Thyroid gland (tissue), 4 donors: ENCODE measurements at regions not wholly inside any gene's neighbourhood (a gene's known extent, or its start where the extent isn't known, plus 50 kb on each side); places are given as distances from the start of the nearest gene placed in this dataset.

Experiments used
- DNase-seq, 2 donors: peaks; one replicate each; pipeline ENCODE4 v3.0.0-alpha.2; 2019
- H3K27ac ChIP-seq, 3 donors: fragments of 200-600 bp; sonication (generic); 1 replicate in 2 of 3; 2 replicates in 1 of 3; pipeline ENCODE4 v1.5.1; 2016 to 2019; ENCODE audit warnings: mild to moderate bottlenecking in 1 of 3, moderate library complexity in 1 of 3
- H3K27me3 ChIP-seq: fragments of 200-600 bp; sonication (generic); one replicate; pipeline ENCODE4 v1.5.1; 2019
- H3K36me3 ChIP-seq, 2 donors: fragments of 200-600 bp; sonication (generic); one replicate each; pipeline ENCODE4 v1.5.1; 2016 to 2019
- H3K4me1 ChIP-seq, 2 donors: fragments of 200-600 bp; sonication (generic); one replicate each; pipeline ENCODE4 v1.5.1; 2017 to 2019
- H3K4me3 ChIP-seq, 3 donors: fragments of 200-600 bp; sonication (generic); replicated peaks in 1 of 3; 1 replicate in 2 of 3; 2 replicates in 1 of 3; pipeline ENCODE4 v1.5.1; 2016; ENCODE audit warnings: mild to moderate bottlenecking in 1 of 3
- H3K9me3 ChIP-seq: fragments of 200-600 bp; sonication (generic); one replicate; pipeline ENCODE4 v1.5.1; 2017
- POLR2A ChIP-seq, 2 donors: fragments of 450-650 bp; IDR thresholded peaks; one replicate each; pipeline ENCODE4 v1.6.1; 2017; ENCODE audit warnings: antibody characterized with exemption in 2 of 2, mild to moderate bottlenecking in 2 of 2, moderate library complexity in 1 of 2
- WGBS, 2 donors: methylation state at CpG; one replicate each; pipeline ENCODE4 v1.1.5; 2017; 5-methylcytosine and 5-hydroxymethylcytosine counted together
- intact Hi-C: fragments of 100-400 bp; cut with DNase I; formaldehyde crosslinking; loops from one replicate; pipeline ENCODE4 v1.15.1; 2023
- TF ChIP-seq, protein P1 (sequence below), 6 experiments: fragments of 200-600 bp in 3 of 6; fragments of 450-650 bp in 3 of 6; sonication (generic) in 3 of 6; IDR thresholded peaks; one replicate each; pipeline ENCODE4 v1.5.1; 2016 to 2019; ENCODE audit warnings: antibody characterized with exemption in 6 of 6, mild to moderate bottlenecking in 2 of 6, inconsistent platforms in 1 of 6, moderate library complexity in 1 of 6

DNA sequence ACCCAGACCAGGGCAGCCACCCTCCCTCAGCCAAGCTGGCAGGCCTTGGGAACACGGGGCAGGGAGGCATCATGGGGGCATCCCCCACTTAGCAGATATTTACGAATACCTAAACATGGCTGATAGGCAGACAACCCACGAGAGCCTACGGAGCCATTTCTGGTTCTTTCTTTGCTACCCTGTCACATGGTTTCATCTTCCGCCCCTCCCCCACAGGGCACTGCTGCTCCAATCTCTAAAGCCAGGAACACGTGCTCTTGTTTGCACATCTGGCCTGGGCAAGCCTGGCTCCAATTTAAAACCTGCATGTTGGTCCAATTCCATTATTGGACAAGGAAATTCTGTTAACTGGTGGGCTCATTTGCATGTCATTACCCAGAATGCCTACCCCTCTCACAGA lies 447.4 kb upstream of the NR2F2 start:
- no peaks in the 10 kb centered on the region for H3K9me3 ChIP-seq
- 91 to 99% methylated on average over 5 to 6 of the region's 6 CpGs for WGBS, 2 donors
- no peak overlapping the region for H3K4me3 ChIP-seq
- H3K27me3 ChIP-seq: no peaks in the 10 kb centered on the region
- intact Hi-C loops: no loop called here
- DNase-seq: no peak
- no peaks in the 10 kb centered on the region for H3K4me1 ChIP-seq
- H3K36me3 ChIP-seq: no peaks in the 10 kb centered on the region
- H3K27ac ChIP-seq: no peak overlapping the region
- TF ChIP-seq, protein P1, sequence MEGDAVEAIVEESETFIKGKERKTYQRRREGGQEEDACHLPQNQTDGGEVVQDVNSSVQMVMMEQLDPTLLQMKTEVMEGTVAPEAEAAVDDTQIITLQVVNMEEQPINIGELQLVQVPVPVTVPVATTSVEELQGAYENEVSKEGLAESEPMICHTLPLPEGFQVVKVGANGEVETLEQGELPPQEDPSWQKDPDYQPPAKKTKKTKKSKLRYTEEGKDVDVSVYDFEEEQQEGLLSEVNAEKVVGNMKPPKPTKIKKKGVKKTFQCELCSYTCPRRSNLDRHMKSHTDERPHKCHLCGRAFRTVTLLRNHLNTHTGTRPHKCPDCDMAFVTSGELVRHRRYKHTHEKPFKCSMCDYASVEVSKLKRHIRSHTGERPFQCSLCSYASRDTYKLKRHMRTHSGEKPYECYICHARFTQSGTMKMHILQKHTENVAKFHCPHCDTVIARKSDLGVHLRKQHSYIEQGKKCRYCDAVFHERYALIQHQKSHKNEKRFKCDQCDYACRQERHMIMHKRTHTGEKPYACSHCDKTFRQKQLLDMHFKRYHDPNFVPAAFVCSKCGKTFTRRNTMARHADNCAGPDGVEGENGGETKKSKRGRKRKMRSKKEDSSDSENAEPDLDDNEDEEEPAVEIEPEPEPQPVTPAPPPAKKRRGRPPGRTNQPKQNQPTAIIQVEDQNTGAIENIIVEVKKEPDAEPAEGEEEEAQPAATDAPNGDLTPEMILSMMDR (IDR thresholded peaks at IDR 0.05): no peak
- TF ChIP-seq POLR2A (IDR thresholded peaks at IDR 0.05): no peak

DNA sequence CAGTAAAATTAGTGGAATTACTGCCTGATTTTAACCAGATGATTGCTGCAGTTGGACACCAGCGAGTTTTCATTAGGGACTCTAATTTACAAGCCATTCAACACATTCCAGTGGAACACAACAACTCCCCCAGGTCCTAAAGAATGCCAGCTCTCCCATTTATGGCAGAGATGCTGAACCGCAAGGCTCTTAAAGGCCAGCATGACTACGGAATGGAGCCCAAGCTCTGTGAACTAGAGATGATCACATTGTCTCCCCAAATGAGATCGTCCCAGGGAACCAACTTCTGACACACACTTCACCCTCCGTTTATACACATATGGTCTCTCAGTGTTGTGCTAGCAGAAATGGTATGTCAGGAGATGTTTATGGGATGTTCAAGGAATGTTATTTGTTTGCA lies 446.2 kb upstream of the NR2F2 start:
- intact Hi-C loops: no loop called here
- WGBS, 2 donors: 74 to 75% methylated on average over 5 of the region's 5 CpGs
- Histone ChIP-seq H3K27ac (no peak overlapping the region), H3K4me3 (no peak overlapping the region), H3K4me1 (no peaks in the 10 kb centered on the region), H3K9me3 (no peaks in the 10 kb centered on the region), H3K27me3 (no peaks in the 10 kb centered on the region), H3K36me3 (no peaks in the 10 kb centered on the region)
- TF ChIP-seq, protein P1 (IDR thresholded peaks at IDR 0.05): no peak
- no peak for TF ChIP-seq POLR2A (IDR thresholded peaks at IDR 0.05)
- no peak for DNase-seq

DNA sequence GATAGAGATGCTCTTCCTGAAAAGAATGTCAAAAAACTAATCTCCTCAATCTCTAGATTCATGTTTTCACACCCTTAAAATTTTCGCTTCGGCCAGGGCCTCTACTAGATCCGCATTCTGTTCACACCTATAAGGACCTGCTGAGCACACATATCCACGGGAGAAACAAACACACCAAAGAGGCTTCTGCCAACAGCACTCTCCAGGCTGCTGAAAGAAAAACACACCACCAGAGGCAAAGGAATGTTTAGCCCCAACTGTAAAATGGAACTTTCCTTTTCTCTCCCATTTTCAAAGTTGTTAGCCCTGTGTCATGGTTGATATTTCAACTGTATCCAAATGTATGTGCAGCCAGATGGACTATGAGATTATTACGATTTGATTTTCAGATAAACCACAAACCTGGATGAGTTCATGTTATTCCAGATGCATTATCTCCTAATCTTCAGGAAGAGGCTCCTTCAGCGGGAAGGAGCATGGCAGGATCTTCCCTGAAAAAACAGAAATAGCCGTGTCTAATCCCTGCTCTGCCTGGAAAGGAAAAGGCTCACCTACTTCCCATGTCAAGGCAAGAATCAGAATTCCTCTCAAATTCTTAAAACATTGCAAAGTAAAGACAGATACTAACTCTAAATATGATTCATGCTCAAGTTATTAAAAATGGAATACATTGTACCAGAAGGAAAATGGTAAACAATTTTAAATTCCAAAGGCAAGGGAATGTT lies 442.7 kb upstream of the NR2F2 start:
- no peaks in the 10 kb centered on the region for H3K4me1 ChIP-seq
- TF ChIP-seq, protein P1 (IDR thresholded peaks at IDR 0.05): no peak
- TF ChIP-seq POLR2A (IDR thresholded peaks at IDR 0.05): no peak
- no peaks in the 10 kb centered on the region for H3K9me3 ChIP-seq
- intact Hi-C loops: no loop called here
- no peak for DNase-seq
- no peak overlapping the region for H3K27ac ChIP-seq
- no peak overlapping the region for H3K4me3 ChIP-seq
- WGBS, 2 donors: 37 to 44% methylated on average over 7 of the region's 7 CpGs
- H3K27me3 ChIP-seq: no peaks in the 10 kb centered on the region
- H3K36me3 ChIP-seq: no peaks in the 10 kb centered on the region

DNA sequence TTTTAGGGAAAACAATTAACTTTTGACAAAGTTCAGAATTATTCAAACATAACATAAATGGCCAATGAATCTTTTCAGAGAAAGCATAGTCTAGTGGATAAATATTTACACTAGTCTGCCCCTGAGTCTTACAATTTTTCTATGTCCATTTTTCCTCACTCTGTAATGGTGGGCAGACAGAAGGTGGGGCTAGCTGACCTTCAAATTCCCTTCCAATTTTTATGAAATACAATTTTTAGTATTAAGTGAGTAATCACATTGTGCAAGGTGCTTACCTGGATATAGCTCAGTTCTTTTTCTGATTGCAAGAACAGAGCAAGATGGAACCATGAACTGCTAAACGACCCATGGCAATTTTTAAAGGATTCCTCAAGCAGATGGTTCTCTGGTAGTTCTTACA lies 441.7 kb upstream of the NR2F2 start:
- TF ChIP-seq, protein P1 (IDR thresholded peaks at IDR 0.05): no peak
- no peak for TF ChIP-seq POLR2A (IDR thresholded peaks at IDR 0.05)
- H3K27me3 ChIP-seq: no peaks in the 10 kb centered on the region
- H3K9me3 ChIP-seq: no peaks in the 10 kb centered on the region
- intact Hi-C loops: no loop called here
- 70 to 84% methylated on average over 1 of the region's 1 CpG for WGBS, 2 donors
- H3K27ac ChIP-seq: no peak overlapping the region
- no peak overlapping the region for H3K4me3 ChIP-seq
- H3K36me3 ChIP-seq: no peaks in the 10 kb centered on the region
- no peak for DNase-seq
- no peaks in the 10 kb centered on the region for H3K4me1 ChIP-seq

DNA sequence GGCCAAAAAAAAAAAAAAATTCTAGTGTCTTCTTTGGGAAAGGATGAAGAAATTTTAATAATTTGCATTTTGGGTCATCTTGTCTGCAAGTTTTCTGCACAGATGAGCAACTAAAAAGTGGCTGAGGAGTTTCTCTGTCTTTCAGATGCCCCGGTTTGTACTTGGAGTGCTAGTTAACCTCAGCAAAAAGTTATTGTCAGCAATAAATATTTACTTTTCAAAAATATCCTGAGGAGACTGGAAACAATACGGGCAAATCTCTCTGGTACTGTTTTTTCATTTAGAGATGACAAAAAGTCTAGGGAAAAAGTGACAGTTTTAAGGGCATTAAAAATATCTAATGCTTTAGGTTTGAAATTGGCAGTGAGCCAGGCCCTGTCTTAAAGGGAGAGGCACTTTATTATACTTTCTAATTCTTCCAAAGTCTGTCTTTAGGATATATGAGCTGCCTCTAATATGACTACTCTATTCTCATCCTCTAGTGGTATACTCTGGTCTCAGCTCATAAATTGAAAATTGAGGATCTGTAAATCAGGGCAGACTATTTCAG lies 436.0 kb upstream of the NR2F2 start:
- no peak overlapping the region for H3K27ac ChIP-seq
- 36 to 38% methylated on average over 2 of the region's 2 CpGs for WGBS, 2 donors
- no peaks in the 10 kb centered on the region for H3K27me3 ChIP-seq
- intact Hi-C loops: no loop called here
- H3K9me3 ChIP-seq: no peaks in the 10 kb centered on the region
- no peak overlapping the region for H3K4me3 ChIP-seq
- H3K4me1 ChIP-seq: no peaks in the 10 kb centered on the region
- TF ChIP-seq, protein P1 (IDR thresholded peaks at IDR 0.05): no peak
- TF ChIP-seq POLR2A (IDR thresholded peaks at IDR 0.05): no peak
- no peak for DNase-seq
- no peaks in the 10 kb centered on the region for H3K36me3 ChIP-seq
